ENCODE measurements at regions not wholly inside any gene's neighbourhood (a gene's known extent, or its start where the extent isn't known, plus 50 kb on each side); places are given as distances from the start of the nearest gene placed in this dataset.
"Not testable (repeated sequence)": the region's sequence is repeated elsewhere in the genome, so short reads cannot be mapped to it uniquely, and the experiment has no call there.

- DNase-seq (ENCODE audit: low read depth), result no peak
These were observed 219.6 kb downstream of the RND3 start for GRCh38 chr2:150267651-150268415.

GRCh38 chr2:150266931-150267330, 220.5 kb downstream of the RND3 start:
- DNase-seq (ENCODE audit: low read depth), result no peak

- DNase-seq (ENCODE audit: low read depth), result no peak
These were observed 223.0 kb downstream of the RND3 start for GRCh38 chr2:150264442-150264841.

- DNase-seq (ENCODE audit: low read depth), result no peak
These were observed 225.8 kb downstream of the RND3 start for GRCh38 chr2:150261691-150262090.

GRCh38 chr2:150260636-150261035, 226.8 kb downstream of the RND3 start:
- DNase-seq (ENCODE audit: low read depth), result no peak

GRCh38 chr2:150259746-150260145, 227.7 kb downstream of the RND3 start:
- DNase-seq (ENCODE audit: low read depth), result no peak

- no peak for DNase-seq (ENCODE audit: low read depth)
These were observed 228.6 kb downstream of the RND3 start for GRCh38 chr2:150258781-150259307.

GRCh38 chr2:150256736-150257135, 230.7 kb downstream of the RND3 start:
- DNase-seq (ENCODE audit: low read depth), result no peak

GRCh38 chr2:150255528-150255927, 231.9 kb downstream of the RND3 start:
- peak; percentile 51 for DNase-seq (ENCODE audit: low read depth)

GRCh38 chr2:150249735-150250134, 237.7 kb downstream of the RND3 start:
- not testable (repeated sequence) for DNase-seq (ENCODE audit: low read depth)

GRCh38 chr2:150247481-150247880, 240.0 kb downstream of the RND3 start:
- peak; percentile 20 for DNase-seq (ENCODE audit: low read depth)

- DNase-seq (ENCODE audit: low read depth), result peak; percentile 82
These were observed 252.6 kb downstream of the RND3 start for GRCh38 chr2:150234787-150235446.

GRCh38 chr2:150232871-150233270, 254.6 kb downstream of the RND3 start:
- no peak for DNase-seq (ENCODE audit: low read depth)

- DNase-seq (ENCODE audit: low read depth), result no peak
These were observed 255.1 kb downstream of the RND3 start for GRCh38 chr2:150232321-150232720.

GRCh38 chr2:150230616-150231015, 256.9 kb downstream of the RND3 start:
- no peak for DNase-seq (ENCODE audit: low read depth)

- DNase-seq (ENCODE audit: low read depth), result no peak
These were observed 257.5 kb downstream of the RND3 start for GRCh38 chr2:150230004-150230403.

- peak; percentile 21 for DNase-seq (ENCODE audit: low read depth)
These were observed 258.5 kb downstream of the RND3 start for GRCh38 chr2:150228936-150229335.

- DNase-seq (ENCODE audit: low read depth), result no peak
These were observed 262.4 kb downstream of the RND3 start for GRCh38 chr2:150225030-150225429.

GRCh38 chr2:150224321-150224720, 263.1 kb downstream of the RND3 start:
- no peak for DNase-seq (ENCODE audit: low read depth)

GRCh38 chr2:150222942-150223341, 264.5 kb downstream of the RND3 start:
- no peak for DNase-seq (ENCODE audit: low read depth)

GRCh38 chr2:150222379-150222778, 265.1 kb downstream of the RND3 start:
- DNase-seq (ENCODE audit: low read depth), result no peak

- no peak for DNase-seq (ENCODE audit: low read depth)
These were observed 267.6 kb downstream of the RND3 start for GRCh38 chr2:150219861-150220260.

- DNase-seq (ENCODE audit: low read depth), result no peak
These were observed 272.4 kb downstream of the RND3 start for GRCh38 chr2:150215041-150215440.
